SK-N-SH (cell line): ENCODE measurements at regions not wholly inside any gene's neighbourhood (a gene's known extent, or its start where the extent isn't known, plus 50 kb on each side); places are given as distances from the start of the nearest gene placed in this dataset.

Source experiments
- CTCF ChIA-PET: fragments of 300-600, 350-600 bp; formaldehyde crosslinking; extraction: SDS; loops from one replicate; lab custom pipeline; 2021; lab: Yijun Ruan, JAX
- POLR2A ChIA-PET: fragments of 350-600 bp; sonication (Branson Sonifier 250); formaldehyde crosslinking; extraction: SDS; loops from one replicate; lab custom pipeline; 2020; ENCODE audit warnings: antibody characterized with exemption, inconsistent platforms; lab: Yijun Ruan, JAX
- DNase-seq: peaks from one replicate; pipeline ENCODE4 v3.0.0; 2012
- H2AFZ ChIP-seq: fragments of 200-600 bp; sonication (generic); 2 replicates; pipeline ENCODE4 v1.8.1; 2016; ENCODE audit warnings: antibody characterized with exemption, mild to moderate bottlenecking, low read depth
- H3F3A ChIP-seq: fragments of 200-600 bp; sonication (generic); replicated peaks from 2 replicates; pipeline ENCODE3; 2016; ENCODE audit warnings: antibody characterized with exemption, mild to moderate bottlenecking; ENCODE audit not compliant: insufficient read depth
- H3K27ac ChIP-seq, 2 experiments: fragments of 200-500 bp in 1 of 2; fragments of 200-600 bp in 1 of 2; sonication (Bioruptor generic) in 1 of 2; sonication (generic), shearing (Covaris generic) in 1 of 2; 2 replicates each; pipeline versions ENCODE4 v1.5.1 to v1.6.1; 2014 to 2016; ENCODE audit warnings: low read depth in 2 of 2, inconsistent platforms in 1 of 2, low read length in 1 of 2, mild to moderate bottlenecking in 1 of 2, mixed read lengths in 1 of 2
- H3K27me3 ChIP-seq: fragments of 200-600 bp; sonication (generic), shearing (Covaris generic); 2 replicates; pipeline ENCODE4 v1.6.1; 2016; ENCODE audit warnings: mixed run types; ENCODE audit not compliant: insufficient read depth
- H3K36me3 ChIP-seq, 2 experiments: fragments of 200-500 bp in 1 of 2; fragments of 200-600 bp in 1 of 2; sonication (Bioruptor generic) in 1 of 2; sonication (generic) in 1 of 2; replicated peaks in 1 of 2; 2 replicates each; pipeline versions ENCODE3 to v1.5.1; 2014 to 2016; ENCODE audit warnings: low read length in 1 of 2, mild to moderate bottlenecking in 1 of 2; ENCODE audit not compliant: insufficient read depth in 2 of 2, control insufficient read depth in 1 of 2
- H3K4me1 ChIP-seq, 2 experiments: fragments of 200-500 bp in 1 of 2; fragments of 200-600 bp in 1 of 2; sonication (Bioruptor generic) in 1 of 2; sonication (generic), shearing (Covaris generic) in 1 of 2; 2 replicates each; pipeline versions ENCODE4 v1.5.1 to v1.6.1; 2014 to 2016; ENCODE audit warnings: low read depth in 1 of 2, low read length in 1 of 2, mixed run types in 1 of 2; ENCODE audit not compliant: insufficient read depth in 2 of 2, control insufficient read depth in 1 of 2
- H3K4me2 ChIP-seq: fragments of 200-600 bp; sonication (generic), shearing (Covaris generic); 2 replicates; pipeline ENCODE4 v1.6.1; 2017; ENCODE audit warnings: mixed run types
- H3K4me3 ChIP-seq, 2 experiments: fragments of 200-500 bp in 1 of 2; fragments of 200-600 bp in 1 of 2; sonication (Bioruptor generic) in 1 of 2; sonication (generic), shearing (Covaris generic) in 1 of 2; 2 replicates each; pipeline versions ENCODE4 v1.5.1 to v1.8.1; 2014 to 2016; ENCODE audit warnings: low read depth in 2 of 2, inconsistent platforms in 1 of 2, low read length in 1 of 2, mild to moderate bottlenecking in 1 of 2, mixed read lengths in 1 of 2, moderate library complexity in 1 of 2
- H3K79me2 ChIP-seq: fragments of 200-600 bp; sonication (generic); 2 replicates; pipeline ENCODE4 v1.8.1; 2017; ENCODE audit warnings: mild to moderate bottlenecking; ENCODE audit not compliant: insufficient read depth
- H3K9ac ChIP-seq: fragments of 200-600 bp; sonication (generic); 2 replicates; pipeline ENCODE4 v1.6.1; 2017; ENCODE audit warnings: mixed run types
- H3K9me2 ChIP-seq: fragments of 200-600 bp; sonication (generic); 2 replicates; pipeline ENCODE4 v1.6.1; 2017; ENCODE audit warnings: mixed run types
- H3K9me3 ChIP-seq: fragments of 200-600 bp; sonication (generic); 2 replicates; pipeline ENCODE4 v1.6.1; 2017; ENCODE audit warnings: mixed run types, mild to moderate bottlenecking, moderate library complexity
- H4K20me1 ChIP-seq: fragments of 200-600 bp; sonication (generic); 2 replicates; pipeline ENCODE4 v1.6.1; 2017; ENCODE audit warnings: mild to moderate bottlenecking, mixed run types; ENCODE audit not compliant: insufficient read depth
- CHD2 ChIP-seq: fragments of 150-350 bp; IDR thresholded peaks from 2 replicates; pipeline ENCODE4 v1.6.1; 2018; ENCODE audit warnings: low read length; ENCODE audit not compliant: partially characterized antibody
- ELF1 ChIP-seq: IDR thresholded peaks from 2 replicates; pipeline ENCODE4 v1.4.0; 2012
- NFIC ChIP-seq: IDR thresholded peaks from 2 replicates; pipeline ENCODE4 v1.4.0; 2012; ENCODE audit warnings: borderline replicate concordance
- RCOR1 ChIP-seq: fragments of 150-350 bp; IDR thresholded peaks from 2 replicates; pipeline ENCODE4 v1.6.1; 2017; ENCODE audit warnings: antibody characterized with exemption, low read length
- SIN3A ChIP-seq: IDR thresholded peaks from 2 replicates; pipeline ENCODE4 v1.6.1; 2012; ENCODE audit warnings: low read depth, mild to moderate bottlenecking, low read length, moderate library complexity, borderline replicate concordance
- SMC3 ChIP-seq: IDR thresholded peaks from 2 replicates; pipeline ENCODE4 v1.6.1; 2012; ENCODE audit warnings: low read depth, low read length, improper control_type of control experiment
- TCF12 ChIP-seq: IDR thresholded peaks from 2 replicates; pipeline ENCODE4 v1.4.0; 2012
- YY1 ChIP-seq: IDR thresholded peaks from 2 replicates; pipeline ENCODE4 v1.4.0; 2012; ENCODE audit warnings: low read depth, mild to moderate bottlenecking
- WGBS: methylation state at CpG from one replicate; pipeline ENCODE4 v1.1.6; 2017; ENCODE audit warnings: low lambda C conversion rate; 5-methylcytosine and 5-hydroxymethylcytosine counted together
- TF ChIP-seq, protein P1 (sequence below): IDR thresholded peaks from 2 replicates; pipeline ENCODE4; 2012
- TF ChIP-seq, protein P2 (sequence below): fragments of 200-600 bp; sonication (generic); IDR thresholded peaks from 2 replicates; pipeline ENCODE4 v1.6.1; 2017; ENCODE audit warnings: antibody characterized with exemption, mild to moderate bottlenecking, moderate library complexity
- TF ChIP-seq, protein P3 (sequence below): IDR thresholded peaks from 2 replicates; pipeline ENCODE4 v1.4.0; 2012; ENCODE audit warnings: low read depth, borderline replicate concordance

DNA sequence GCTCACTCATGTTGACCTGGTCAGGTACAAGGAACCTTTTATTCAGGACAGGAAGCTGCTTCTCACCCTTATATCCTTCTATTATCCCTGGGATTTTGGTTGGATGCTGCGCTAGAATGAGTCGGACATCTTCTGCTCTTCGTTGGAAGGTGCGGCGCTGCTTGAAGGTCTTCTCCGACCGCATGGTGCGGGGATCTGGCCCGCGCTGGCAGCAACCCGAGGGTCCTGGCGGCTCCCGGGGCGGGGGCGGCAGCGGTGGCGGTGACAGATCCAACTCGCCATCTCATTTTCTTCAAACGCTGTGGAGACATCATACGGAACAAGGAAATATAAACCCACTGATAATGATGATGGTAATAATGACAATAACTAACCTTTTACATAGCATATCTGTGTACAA, 126.3 kb downstream of the ATXN7L3B start:
- 67% methylated on average over 18 of the region's 20 CpGs for WGBS
- TF ChIP-seq, protein P1, sequence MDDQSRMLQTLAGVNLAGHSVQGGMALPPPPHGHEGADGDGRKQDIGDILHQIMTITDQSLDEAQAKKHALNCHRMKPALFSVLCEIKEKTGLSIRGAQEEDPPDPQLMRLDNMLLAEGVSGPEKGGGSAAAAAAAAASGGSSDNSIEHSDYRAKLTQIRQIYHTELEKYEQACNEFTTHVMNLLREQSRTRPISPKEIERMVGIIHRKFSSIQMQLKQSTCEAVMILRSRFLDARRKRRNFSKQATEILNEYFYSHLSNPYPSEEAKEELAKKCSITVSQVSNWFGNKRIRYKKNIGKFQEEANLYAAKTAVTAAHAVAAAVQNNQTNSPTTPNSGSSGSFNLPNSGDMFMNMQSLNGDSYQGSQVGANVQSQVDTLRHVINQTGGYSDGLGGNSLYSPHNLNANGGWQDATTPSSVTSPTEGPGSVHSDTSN: no peak
- TF ChIP-seq NFIC (no peak), SIN3A (no peak), TCF12 (no peak), SMC3 (no peak), CHD2 (no peak), RCOR1 (no peak), ELF1 (no peak)
- TF ChIP-seq, protein P2, sequence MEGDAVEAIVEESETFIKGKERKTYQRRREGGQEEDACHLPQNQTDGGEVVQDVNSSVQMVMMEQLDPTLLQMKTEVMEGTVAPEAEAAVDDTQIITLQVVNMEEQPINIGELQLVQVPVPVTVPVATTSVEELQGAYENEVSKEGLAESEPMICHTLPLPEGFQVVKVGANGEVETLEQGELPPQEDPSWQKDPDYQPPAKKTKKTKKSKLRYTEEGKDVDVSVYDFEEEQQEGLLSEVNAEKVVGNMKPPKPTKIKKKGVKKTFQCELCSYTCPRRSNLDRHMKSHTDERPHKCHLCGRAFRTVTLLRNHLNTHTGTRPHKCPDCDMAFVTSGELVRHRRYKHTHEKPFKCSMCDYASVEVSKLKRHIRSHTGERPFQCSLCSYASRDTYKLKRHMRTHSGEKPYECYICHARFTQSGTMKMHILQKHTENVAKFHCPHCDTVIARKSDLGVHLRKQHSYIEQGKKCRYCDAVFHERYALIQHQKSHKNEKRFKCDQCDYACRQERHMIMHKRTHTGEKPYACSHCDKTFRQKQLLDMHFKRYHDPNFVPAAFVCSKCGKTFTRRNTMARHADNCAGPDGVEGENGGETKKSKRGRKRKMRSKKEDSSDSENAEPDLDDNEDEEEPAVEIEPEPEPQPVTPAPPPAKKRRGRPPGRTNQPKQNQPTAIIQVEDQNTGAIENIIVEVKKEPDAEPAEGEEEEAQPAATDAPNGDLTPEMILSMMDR: no peak
- TF ChIP-seq, protein P3, sequence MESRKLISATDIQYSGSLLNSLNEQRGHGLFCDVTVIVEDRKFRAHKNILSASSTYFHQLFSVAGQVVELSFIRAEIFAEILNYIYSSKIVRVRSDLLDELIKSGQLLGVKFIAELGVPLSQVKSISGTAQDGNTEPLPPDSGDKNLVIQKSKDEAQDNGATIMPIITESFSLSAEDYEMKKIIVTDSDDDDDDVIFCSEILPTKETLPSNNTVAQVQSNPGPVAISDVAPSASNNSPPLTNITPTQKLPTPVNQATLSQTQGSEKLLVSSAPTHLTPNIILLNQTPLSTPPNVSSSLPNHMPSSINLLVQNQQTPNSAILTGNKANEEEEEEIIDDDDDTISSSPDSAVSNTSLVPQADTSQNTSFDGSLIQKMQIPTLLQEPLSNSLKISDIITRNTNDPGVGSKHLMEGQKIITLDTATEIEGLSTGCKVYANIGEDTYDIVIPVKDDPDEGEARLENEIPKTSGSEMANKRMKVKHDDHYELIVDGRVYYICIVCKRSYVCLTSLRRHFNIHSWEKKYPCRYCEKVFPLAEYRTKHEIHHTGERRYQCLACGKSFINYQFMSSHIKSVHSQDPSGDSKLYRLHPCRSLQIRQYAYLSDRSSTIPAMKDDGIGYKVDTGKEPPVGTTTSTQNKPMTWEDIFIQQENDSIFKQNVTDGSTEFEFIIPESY: no peak
- DNase-seq: no peak
- no peaks in the 10 kb centered on the region for H3F3A ChIP-seq
- H3K4me3 ChIP-seq: no peak overlapping the region
- POLR2A ChIA-PET: no interaction called here
- H3K27ac ChIP-seq: no peak overlapping the region
- H3K4me2 ChIP-seq: no peak overlapping the region
- CTCF ChIA-PET: no interaction called here
- H3K4me1 ChIP-seq: no peaks in the 10 kb centered on the region
- no peak overlapping the region for H2AFZ ChIP-seq
- H3K79me2 ChIP-seq: no peaks in the 10 kb centered on the region
- H3K9me2 ChIP-seq: no peaks in the 10 kb centered on the region
- no peaks in the 10 kb centered on the region for H3K9me3 ChIP-seq
- H3K36me3 ChIP-seq: no peaks in the 10 kb centered on the region
- no peaks in the 10 kb centered on the region for H4K20me1 ChIP-seq
- H3K27me3 ChIP-seq: no peaks in the 10 kb centered on the region; the same call in 1 of the 2 replicates
- no peak overlapping the region for H3K9ac ChIP-seq

DNA sequence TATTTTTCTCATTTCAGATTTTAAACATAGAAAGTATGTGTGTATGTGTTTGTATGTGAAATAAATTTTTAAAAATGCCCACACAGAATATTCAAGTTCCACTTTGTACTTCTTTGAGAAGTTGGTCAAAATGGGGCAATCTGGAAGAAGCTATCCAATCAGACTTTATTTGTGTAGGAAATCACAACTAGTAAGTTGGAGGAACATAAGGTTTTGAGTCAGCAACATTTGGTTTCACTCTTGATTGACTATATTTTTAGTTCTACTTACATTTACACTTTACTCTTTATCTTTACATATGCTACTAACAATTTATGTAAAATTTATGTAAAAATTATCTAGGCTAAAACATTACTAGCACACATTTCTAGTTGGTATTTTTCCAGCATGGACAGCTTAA, 128.1 kb downstream of the ATXN7L3B start:
- H3K9ac ChIP-seq: no peak overlapping the region
- no peak for TF ChIP-seq YY1
- TF ChIP-seq, all 33 proteins: peak for 0
- H3K9me3 ChIP-seq: no peaks in the 10 kb centered on the region
- no peak for DNase-seq
- H3K4me3 ChIP-seq: no peak overlapping the region
- no peaks in the 10 kb centered on the region for H3F3A ChIP-seq
- no peaks in the 10 kb centered on the region for H3K79me2 ChIP-seq
- CTCF ChIA-PET: interaction anchor here (0.7 to 1.0 kb wide), 2 partner anchors 25 kb away, joined by 3 read pairs; no protein-coding TSS in a partner anchor
- H3K4me2 ChIP-seq: no peak overlapping the region
- H3K36me3 ChIP-seq: no peaks in the 10 kb centered on the region
- H2AFZ ChIP-seq: no peak overlapping the region
- no peaks in the 10 kb centered on the region; the same call in 1 of the 2 replicates for H3K27me3 ChIP-seq
- no peak overlapping the region for H3K27ac ChIP-seq
- H3K4me1 ChIP-seq: no peaks in the 10 kb centered on the region
- H4K20me1 ChIP-seq: no peaks in the 10 kb centered on the region
- POLR2A ChIA-PET: no interaction called here
- no peaks in the 10 kb centered on the region for H3K9me2 ChIP-seq
